Prostate gland (tissue), 2 donors: ENCODE measurements at regions not wholly inside any gene's neighbourhood (a gene's known extent, or its start where the extent isn't known, plus 50 kb on each side); places are given as distances from the start of the nearest gene placed in this dataset.

Experiments
- POLR2A ChIP-seq: fragments of 450-650 bp; IDR thresholded peaks from one replicate; pipeline ENCODE4 v1.6.1; 2016; ENCODE audit warnings: antibody characterized with exemption, mild to moderate bottlenecking
- POLR2AphosphoS5 ChIP-seq: sonication (generic); formaldehyde crosslinking; IDR thresholded peaks from one replicate; pipeline ENCODE4 v1.6.1; 2017; ENCODE audit warnings: antibody characterized with exemption
- TF ChIP-seq, protein P1 (sequence below), 4 experiments: fragments of 200-600 bp in 2 of 4; fragments of 450-650 bp in 2 of 4; sonication (generic) in 2 of 4; IDR thresholded peaks; 1 replicate in 3 of 4; 2 replicates in 1 of 4; pipeline ENCODE4 v1.5.1; 2016 to 2019; ENCODE audit warnings: antibody characterized with exemption in 4 of 4, mild to moderate bottlenecking in 2 of 4, moderate library complexity in 2 of 4

DNA sequence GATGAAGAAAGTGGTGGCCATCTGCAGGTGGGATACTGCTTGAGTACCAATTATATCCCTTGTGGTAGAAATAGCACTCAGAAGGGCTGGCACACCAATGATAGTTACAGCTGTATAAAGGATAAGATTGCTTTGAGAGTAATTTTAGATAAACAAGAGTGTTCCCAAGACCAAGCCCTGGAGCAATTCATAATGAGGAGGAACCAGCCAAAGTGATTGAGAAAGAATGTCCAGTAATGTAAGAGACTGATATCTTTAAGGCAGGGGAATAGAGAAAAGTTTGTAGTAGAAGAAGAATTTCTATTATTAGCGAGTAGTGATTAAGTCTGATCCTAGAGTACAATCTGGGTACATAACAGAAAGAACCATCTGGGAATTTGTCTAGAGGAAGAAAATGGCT is 945.1 kb downstream of the OTOL1 start:
- TF ChIP-seq, protein P1, sequence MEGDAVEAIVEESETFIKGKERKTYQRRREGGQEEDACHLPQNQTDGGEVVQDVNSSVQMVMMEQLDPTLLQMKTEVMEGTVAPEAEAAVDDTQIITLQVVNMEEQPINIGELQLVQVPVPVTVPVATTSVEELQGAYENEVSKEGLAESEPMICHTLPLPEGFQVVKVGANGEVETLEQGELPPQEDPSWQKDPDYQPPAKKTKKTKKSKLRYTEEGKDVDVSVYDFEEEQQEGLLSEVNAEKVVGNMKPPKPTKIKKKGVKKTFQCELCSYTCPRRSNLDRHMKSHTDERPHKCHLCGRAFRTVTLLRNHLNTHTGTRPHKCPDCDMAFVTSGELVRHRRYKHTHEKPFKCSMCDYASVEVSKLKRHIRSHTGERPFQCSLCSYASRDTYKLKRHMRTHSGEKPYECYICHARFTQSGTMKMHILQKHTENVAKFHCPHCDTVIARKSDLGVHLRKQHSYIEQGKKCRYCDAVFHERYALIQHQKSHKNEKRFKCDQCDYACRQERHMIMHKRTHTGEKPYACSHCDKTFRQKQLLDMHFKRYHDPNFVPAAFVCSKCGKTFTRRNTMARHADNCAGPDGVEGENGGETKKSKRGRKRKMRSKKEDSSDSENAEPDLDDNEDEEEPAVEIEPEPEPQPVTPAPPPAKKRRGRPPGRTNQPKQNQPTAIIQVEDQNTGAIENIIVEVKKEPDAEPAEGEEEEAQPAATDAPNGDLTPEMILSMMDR (IDR thresholded peaks at IDR 0.05) = no peak
- TF ChIP-seq POLR2A = no peak
- no peak for TF ChIP-seq POLR2AphosphoS5
